ENCODE measurements at regions not wholly inside any gene's neighbourhood (a gene's known extent, or its start where the extent isn't known, plus 50 kb on each side); places are given as distances from the start of the nearest gene placed in this dataset.
"Not testable (repeated sequence)": the region's sequence is repeated elsewhere in the genome, so short reads cannot be mapped to it uniquely, and the experiment has no call there.

GRCh38 chr7:10779465-10780399 is 193.9 kb upstream of the PHF14 start:
- H3K4me1 Mint-ChIP-seq: no peaks in the 10 kb centered on the region
- no peak overlapping the region for H3K4me3 Mint-ChIP-seq
- no peak overlapping the region for H3K27ac Mint-ChIP-seq
- Histone ChIP-seq H3K36me3 (ENCODE audit: control insufficient read depth in 2 of 2, extremely low read depth in 1 of 2, insufficient read depth in 1 of 2, low read length in 1 of 2) (no peaks in the 10 kb centered on the region), H3K4me3 (ENCODE audit: control insufficient read depth in 1 of 2, extremely low read depth in 1 of 2, low read length in 1 of 2) (no peak overlapping the region), H3K4me1 (ENCODE audit: control insufficient read depth in 1 of 2, extremely low read depth in 1 of 2, insufficient read depth in 2 of 2, low read length in 2 of 2) (no peaks in the 10 kb centered on the region), H3K27ac (ENCODE audit: low read length) (no peak overlapping the region), H3K9me3 (no peaks in the 10 kb centered on the region), H3K27me3 (replicated peaks in 1 of 2; ENCODE audit: control insufficient read depth in 2 of 2, extremely low read depth in 1 of 2, insufficient read depth in 2 of 2, low read length in 1 of 2) (no peaks in the 10 kb centered on the region)
- CTCF ChIA-PET: no interaction called here
- POLR2A ChIA-PET: no interaction called here
- ATAC-seq (replicated peaks in 1 of 4) (no peak), DNase-seq (no peak)
- WGBS (ENCODE audit: insufficient coverage): 88% methylated on average over 40 of the region's 52 CpGs
- H3K9me3 Mint-ChIP-seq: peaks cover 0 to 6% (median 5%) of the 10 kb centered on the region in 3 donors
- no peaks in the 10 kb centered on the region for H3K36me3 Mint-ChIP-seq
- H3K27me3 Mint-ChIP-seq: no peaks in the 10 kb centered on the region

- ChIA-PET CTCF (no interaction called here), POLR2A (no interaction called here)
- H3K4me1 ChIP-seq (ENCODE audit: control insufficient read depth in 1 of 2, extremely low read depth in 1 of 2, insufficient read depth in 2 of 2, low read length in 2 of 2): no peaks in the 10 kb centered on the region
- Mint-ChIP-seq H3K9me3 (peaks cover 0 to 6% (median 5%) of the 10 kb centered on the region in 3 donors), H3K27ac (no peak overlapping the region), H3K4me1 (no peaks in the 10 kb centered on the region), H3K27me3 (no peaks in the 10 kb centered on the region), H3K36me3 (no peaks in the 10 kb centered on the region), H3K4me3 (no peak overlapping the region)
- H3K9me3 ChIP-seq: no peaks in the 10 kb centered on the region
- WGBS (ENCODE audit: insufficient coverage): 79% methylated on average over 2 of the region's 7 CpGs
- H3K4me3 ChIP-seq (ENCODE audit: control insufficient read depth in 1 of 2, extremely low read depth in 1 of 2, low read length in 1 of 2): no peak overlapping the region
- ATAC-seq (replicated peaks in 1 of 4) (no peak), DNase-seq (no peak)
- no peak overlapping the region for H3K27ac ChIP-seq (ENCODE audit: low read length)
- H3K36me3 ChIP-seq (ENCODE audit: control insufficient read depth in 2 of 2, extremely low read depth in 1 of 2, insufficient read depth in 1 of 2, low read length in 1 of 2): no peaks in the 10 kb centered on the region
- no peaks in the 10 kb centered on the region for H3K27me3 ChIP-seq (replicated peaks in 1 of 2; ENCODE audit: control insufficient read depth in 2 of 2, extremely low read depth in 1 of 2, insufficient read depth in 2 of 2, low read length in 1 of 2)
Observed at GRCh38 chr7:10780400-10780747, 193.3 kb upstream of the PHF14 start.

GRCh38 chr7:10786976-10787375 is 186.7 kb upstream of the PHF14 start:
- CTCF ChIA-PET; H3K27me3 ChIP-seq (replicated peaks in 1 of 2; ENCODE audit: control insufficient read depth in 2 of 2, extremely low read depth in 1 of 2, insufficient read depth in 2 of 2, low read length in 1 of 2); H3K4me1 Mint-ChIP-seq; H3K9me3 Mint-ChIP-seq; H3K4me1 ChIP-seq (ENCODE audit: control insufficient read depth in 1 of 2, extremely low read depth in 1 of 2, insufficient read depth in 2 of 2, low read length in 2 of 2); H3K27me3 Mint-ChIP-seq; H3K9me3 ChIP-seq; H3K27ac Mint-ChIP-seq; H3K27ac ChIP-seq (ENCODE audit: low read length); ATAC-seq (replicated peaks in 1 of 4); DNase-seq; H3K36me3 ChIP-seq (ENCODE audit: control insufficient read depth in 2 of 2, extremely low read depth in 1 of 2, insufficient read depth in 1 of 2, low read length in 1 of 2); H3K4me3 ChIP-seq (ENCODE audit: control insufficient read depth in 1 of 2, extremely low read depth in 1 of 2, low read length in 1 of 2); H3K4me3 Mint-ChIP-seq; H3K36me3 Mint-ChIP-seq: not testable (repeated sequence)
- 60% methylated on average over 2 of the region's 9 CpGs for WGBS (ENCODE audit: insufficient coverage)
- POLR2A ChIA-PET: interaction anchor here in 1 of 2 donors (0.7 kb wide), 1 partner anchor 1634 kb away, joined by 3 read pairs; no protein-coding TSS in a partner anchor

- no peaks in the 10 kb centered on the region for H3K27me3 ChIP-seq (replicated peaks in 1 of 2; ENCODE audit: control insufficient read depth in 2 of 2, extremely low read depth in 1 of 2, insufficient read depth in 2 of 2, low read length in 1 of 2)
Observed at GRCh38 chr7:10789170-10789569, 184.5 kb upstream of the PHF14 start.

GRCh38 chr7:10790910-10791309 is 182.8 kb upstream of the PHF14 start:
- H3K27me3 Mint-ChIP-seq: peaks cover 0 to 11% of the 10 kb centered on the region in 2 donors
- H3K27me3 ChIP-seq (replicated peaks in 1 of 2; ENCODE audit: control insufficient read depth in 2 of 2, extremely low read depth in 1 of 2, insufficient read depth in 2 of 2, low read length in 1 of 2): no peaks in the 10 kb centered on the region
- no CpG with 5 or more reads among the region's 3 CpGs for WGBS (ENCODE audit: insufficient coverage)
- no peaks in the 10 kb centered on the region for H3K4me1 Mint-ChIP-seq
- no peaks in the 10 kb centered on the region for H3K36me3 Mint-ChIP-seq
- no peak overlapping the region for H3K4me3 ChIP-seq (ENCODE audit: control insufficient read depth in 1 of 2, extremely low read depth in 1 of 2, low read length in 1 of 2)
- no peak overlapping the region for H3K27ac Mint-ChIP-seq
- no peaks in the 10 kb centered on the region for H3K9me3 ChIP-seq
- H3K4me3 Mint-ChIP-seq: no peak overlapping the region
- no peak overlapping the region for H3K27ac ChIP-seq (ENCODE audit: low read length)
- ATAC-seq (replicated peaks in 1 of 4) (no peak), DNase-seq (no peak)
- ChIA-PET POLR2A (no interaction called here), CTCF (no interaction called here)
- no peaks in the 10 kb centered on the region for H3K4me1 ChIP-seq (ENCODE audit: control insufficient read depth in 1 of 2, extremely low read depth in 1 of 2, insufficient read depth in 2 of 2, low read length in 2 of 2)
- H3K36me3 ChIP-seq (ENCODE audit: control insufficient read depth in 2 of 2, extremely low read depth in 1 of 2, insufficient read depth in 1 of 2, low read length in 1 of 2): no peaks in the 10 kb centered on the region
- H3K9me3 Mint-ChIP-seq: peaks cover 0 to 4% (median 0%) of the 10 kb centered on the region in 3 donors

More at GRCh38 chr7:10789170-10789569, 184.5 kb upstream of the PHF14 start:
- ATAC-seq (replicated peaks in 1 of 4) (no peak), DNase-seq (no peak)
- H3K4me3 Mint-ChIP-seq: no peak overlapping the region
- no peak overlapping the region for H3K27ac Mint-ChIP-seq
- H3K9me3 ChIP-seq: no peaks in the 10 kb centered on the region
- ChIA-PET CTCF (no interaction called here), POLR2A (no interaction called here)
- 55% methylated on average over 2 of the region's 2 CpGs for WGBS (ENCODE audit: insufficient coverage)
- H3K36me3 ChIP-seq (ENCODE audit: control insufficient read depth in 2 of 2, extremely low read depth in 1 of 2, insufficient read depth in 1 of 2, low read length in 1 of 2): no peaks in the 10 kb centered on the region
- H3K27ac ChIP-seq (ENCODE audit: low read length): no peak overlapping the region
- no peaks in the 10 kb centered on the region for H3K4me1 Mint-ChIP-seq
- H3K27me3 Mint-ChIP-seq: peaks cover 0 to 7% of the 10 kb centered on the region in 2 donors
- H3K9me3 Mint-ChIP-seq: no peaks in the 10 kb centered on the region
- no peak overlapping the region for H3K4me3 ChIP-seq (ENCODE audit: control insufficient read depth in 1 of 2, extremely low read depth in 1 of 2, low read length in 1 of 2)
- H3K36me3 Mint-ChIP-seq: no peaks in the 10 kb centered on the region
- no peaks in the 10 kb centered on the region for H3K4me1 ChIP-seq (ENCODE audit: control insufficient read depth in 1 of 2, extremely low read depth in 1 of 2, insufficient read depth in 2 of 2, low read length in 2 of 2)

- no CpG with 5 or more reads among the region's 6 CpGs for WGBS (ENCODE audit: insufficient coverage)
- Mint-ChIP-seq H3K4me3 (no peak overlapping the region), H3K4me1 (no peaks in the 10 kb centered on the region), H3K9me3 (peaks cover 0 to 4% (median 0%) of the 10 kb centered on the region in 3 donors), H3K27me3 (peaks cover 0 to 12% of the 10 kb centered on the region in 2 donors), H3K36me3 (no peaks in the 10 kb centered on the region), H3K27ac (no peak overlapping the region)
- POLR2A ChIA-PET: no interaction called here
- DNase-seq: no peak
- CTCF ChIA-PET: no interaction called here
- no peak for ATAC-seq (replicated peaks in 1 of 4)
- H3K4me3 ChIP-seq (ENCODE audit: control insufficient read depth in 1 of 2, extremely low read depth in 1 of 2, low read length in 1 of 2): no peak overlapping the region
- no peak overlapping the region for H3K27ac ChIP-seq (ENCODE audit: low read length)
- no peaks in the 10 kb centered on the region for H3K4me1 ChIP-seq (ENCODE audit: control insufficient read depth in 1 of 2, extremely low read depth in 1 of 2, insufficient read depth in 2 of 2, low read length in 2 of 2)
- H3K27me3 ChIP-seq (replicated peaks in 1 of 2; ENCODE audit: control insufficient read depth in 2 of 2, extremely low read depth in 1 of 2, insufficient read depth in 2 of 2, low read length in 1 of 2): no peaks in the 10 kb centered on the region
- no peaks in the 10 kb centered on the region for H3K9me3 ChIP-seq
- no peaks in the 10 kb centered on the region for H3K36me3 ChIP-seq (ENCODE audit: control insufficient read depth in 2 of 2, extremely low read depth in 1 of 2, insufficient read depth in 1 of 2, low read length in 1 of 2)
Observed at GRCh38 chr7:10793995-10794775, 179.5 kb upstream of the PHF14 start.

Measured in T-cell (primary cell).